ENCODE measurements at regions not wholly inside any gene's neighbourhood (a gene's known extent, or its start where the extent isn't known, plus 50 kb on each side); places are given as distances from the start of the nearest gene placed in this dataset.

GRCh38 chr9:14031810-14032209 lies 282.1 kb downstream of the NFIB start:
- DNase-seq = no peak

GRCh38 chr9:14031060-14031414 lies 282.9 kb downstream of the NFIB start:
- DNase-seq = no peak

GRCh38 chr9:14030375-14031059 lies 283.4 kb downstream of the NFIB start:
- no peak for DNase-seq

DNA sequence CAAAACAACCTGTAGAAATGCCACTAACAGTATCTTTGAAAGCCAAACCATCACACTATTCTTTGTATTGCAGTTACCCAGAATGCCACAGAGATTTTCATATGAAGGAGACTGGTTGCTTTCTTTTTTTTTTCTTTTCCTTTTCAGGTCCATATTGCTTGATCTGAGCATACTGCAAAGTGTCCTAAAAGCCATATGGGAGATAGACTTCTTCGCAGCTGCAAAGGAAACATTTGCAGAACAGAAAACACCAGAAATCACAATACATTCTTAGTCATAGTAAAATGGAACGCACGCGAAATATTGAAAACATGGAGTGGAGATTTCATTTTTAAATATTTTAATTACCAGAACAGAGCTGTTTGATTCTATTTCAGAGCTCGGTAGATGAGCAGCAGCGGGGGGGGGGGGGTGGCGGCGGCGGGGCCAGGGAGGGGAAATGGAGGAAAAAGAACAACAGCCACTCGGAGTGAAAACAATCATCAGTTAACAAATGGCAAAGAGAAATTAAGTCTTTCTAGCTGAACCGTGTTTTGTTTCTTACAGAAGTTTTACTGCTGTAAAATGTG lies 284.1 kb downstream of the NFIB start:
- DNase-seq = no peak

GRCh38 chr9:14027116-14027800 lies 286.7 kb downstream of the NFIB start:
- no peak for DNase-seq

GRCh38 chr9:14025741-14026140 lies 288.2 kb downstream of the NFIB start:
- DNase-seq = no peak

DNA sequence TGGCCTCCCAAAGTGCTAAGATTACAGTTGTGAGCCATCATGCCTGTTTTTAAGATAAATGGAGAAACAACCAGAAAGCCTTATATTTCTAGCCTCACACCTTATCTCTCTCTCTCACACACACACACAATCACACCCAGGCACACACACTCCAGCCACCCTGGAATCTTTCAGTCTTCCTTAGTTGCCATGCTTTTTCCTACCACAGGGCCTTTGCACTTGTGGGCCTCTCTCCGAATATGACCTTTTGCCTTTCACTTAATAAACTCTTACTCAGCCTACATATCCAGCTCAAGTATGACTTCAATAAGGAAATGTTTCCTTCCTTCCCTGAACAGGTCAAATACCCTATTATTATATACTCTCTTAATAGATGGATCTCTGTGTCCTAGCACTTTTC lies 290.7 kb downstream of the NFIB start:
- DNase-seq = no peak

DNA sequence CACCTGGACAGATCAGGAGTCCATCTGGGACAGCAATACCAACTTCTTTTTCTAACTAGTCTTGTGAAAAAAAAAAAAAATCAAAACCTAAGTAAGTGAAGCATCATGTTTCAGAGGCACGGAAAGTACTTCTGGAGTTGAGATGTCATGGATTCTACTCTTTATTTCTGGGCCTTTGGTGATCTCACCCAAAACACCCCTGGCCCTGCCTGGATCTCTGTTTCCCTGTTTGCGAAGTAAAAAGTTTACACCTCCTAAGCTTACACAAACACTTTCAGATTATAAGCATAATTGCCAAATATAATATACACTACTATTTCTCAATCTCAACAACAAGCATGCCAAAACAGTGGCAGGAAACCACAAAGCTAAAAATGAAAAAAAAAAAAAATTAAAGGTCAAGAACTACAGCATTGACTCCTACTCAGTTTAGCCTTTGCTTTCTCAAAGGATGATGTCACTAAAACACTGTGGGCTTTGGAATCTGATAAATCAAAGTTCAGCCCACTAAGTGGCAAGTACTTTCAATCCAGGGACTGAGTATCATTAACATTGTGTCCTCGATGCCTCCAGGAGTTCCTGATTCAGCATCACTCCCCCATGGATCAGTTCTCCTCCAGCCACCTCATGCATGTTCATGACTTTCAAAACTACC lies 291.9 kb downstream of the NFIB start:
- no peak for DNase-seq

DNA sequence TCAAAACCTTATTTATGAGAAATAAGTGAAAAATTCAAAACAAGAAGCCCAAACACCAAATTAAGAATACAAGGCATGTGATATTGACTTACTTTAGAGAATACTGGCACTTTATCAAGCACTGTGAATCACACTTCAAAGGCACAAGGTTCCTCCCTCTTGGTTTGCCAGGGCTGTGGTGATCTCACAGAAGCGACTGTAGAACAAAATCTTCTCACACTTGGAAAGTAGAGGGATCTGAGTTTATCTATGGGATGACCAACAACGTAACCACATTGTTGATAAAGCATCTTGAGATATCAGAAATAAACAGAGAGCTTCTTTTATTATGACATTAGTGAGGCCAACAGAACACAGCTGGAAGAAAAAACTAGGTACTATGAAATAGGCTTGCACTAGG lies 295.9 kb downstream of the NFIB start:
- DNase-seq = no peak

GRCh38 chr9:14014744-14015143 lies 299.2 kb downstream of the NFIB start:
- DNase-seq = no peak

- DNase-seq = peak in 2 of 58 donors; percentile 6 to 19
These were observed 299.7 kb downstream of the NFIB start for GRCh38 chr9:14014218-14014617.

DNA sequence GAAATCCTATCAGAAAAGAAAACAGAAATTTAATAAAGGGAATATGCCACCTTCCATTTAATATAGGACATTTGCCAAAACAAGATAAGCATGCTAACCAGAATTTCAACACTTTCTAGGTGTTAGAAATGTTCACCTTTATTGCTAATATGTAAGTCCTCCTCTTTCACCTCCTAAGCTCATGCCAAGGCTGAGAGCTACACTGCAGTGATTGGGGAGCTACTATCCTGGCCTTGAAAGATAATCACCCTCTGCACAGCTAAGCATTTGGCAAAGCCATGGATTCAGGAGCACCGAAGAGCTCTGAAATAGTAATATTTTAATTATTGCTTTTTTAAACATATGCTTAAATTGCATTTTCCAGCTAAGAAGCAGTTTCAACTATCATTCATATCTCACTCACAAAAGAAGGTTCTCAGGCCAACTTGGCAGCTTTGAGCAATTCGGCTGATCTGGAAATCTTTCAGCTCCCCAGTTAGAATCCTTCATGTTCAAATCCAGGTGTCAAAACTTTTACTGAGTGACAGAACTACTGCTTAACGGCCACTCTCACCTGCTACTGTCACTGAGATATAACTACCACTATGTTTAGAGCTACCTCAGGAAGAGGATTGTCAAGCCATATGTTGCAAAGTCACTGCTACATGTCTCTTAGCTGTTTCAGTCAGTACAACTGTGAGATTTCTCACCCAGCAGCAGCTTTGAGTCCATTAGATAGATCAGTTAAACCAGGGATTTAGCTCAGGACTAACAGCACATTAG lies 302.0 kb downstream of the NFIB start:
- no peak for DNase-seq

DNA sequence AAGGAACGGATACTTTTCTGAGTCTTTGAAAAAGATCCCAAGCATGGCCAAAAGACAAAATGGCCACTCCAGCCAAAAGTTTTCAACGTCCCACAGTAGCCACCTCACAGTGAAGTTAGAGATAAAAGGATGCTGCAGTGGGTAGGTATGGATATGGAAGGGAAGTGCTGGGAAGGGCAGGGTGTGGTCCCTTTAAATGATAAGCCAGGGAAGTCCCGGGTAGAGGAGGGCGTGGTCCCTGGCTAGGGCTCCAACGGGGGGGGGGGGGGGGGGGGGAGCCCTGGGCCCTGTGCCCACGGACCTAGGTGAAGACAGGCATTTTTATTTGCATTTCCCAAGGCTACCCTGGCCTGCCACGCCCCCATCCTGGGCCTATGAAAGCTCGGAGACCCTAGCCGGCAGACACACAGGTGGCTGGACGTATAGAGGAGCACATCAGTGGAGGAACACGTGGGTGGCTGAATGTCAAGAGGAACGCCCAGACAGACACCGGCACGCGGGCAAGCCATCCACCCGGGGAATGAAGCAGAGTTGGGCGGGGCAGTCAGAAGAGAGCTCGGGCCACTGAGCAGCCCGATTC lies 306.7 kb downstream of the NFIB start:
- DNase-seq = no peak

DNA sequence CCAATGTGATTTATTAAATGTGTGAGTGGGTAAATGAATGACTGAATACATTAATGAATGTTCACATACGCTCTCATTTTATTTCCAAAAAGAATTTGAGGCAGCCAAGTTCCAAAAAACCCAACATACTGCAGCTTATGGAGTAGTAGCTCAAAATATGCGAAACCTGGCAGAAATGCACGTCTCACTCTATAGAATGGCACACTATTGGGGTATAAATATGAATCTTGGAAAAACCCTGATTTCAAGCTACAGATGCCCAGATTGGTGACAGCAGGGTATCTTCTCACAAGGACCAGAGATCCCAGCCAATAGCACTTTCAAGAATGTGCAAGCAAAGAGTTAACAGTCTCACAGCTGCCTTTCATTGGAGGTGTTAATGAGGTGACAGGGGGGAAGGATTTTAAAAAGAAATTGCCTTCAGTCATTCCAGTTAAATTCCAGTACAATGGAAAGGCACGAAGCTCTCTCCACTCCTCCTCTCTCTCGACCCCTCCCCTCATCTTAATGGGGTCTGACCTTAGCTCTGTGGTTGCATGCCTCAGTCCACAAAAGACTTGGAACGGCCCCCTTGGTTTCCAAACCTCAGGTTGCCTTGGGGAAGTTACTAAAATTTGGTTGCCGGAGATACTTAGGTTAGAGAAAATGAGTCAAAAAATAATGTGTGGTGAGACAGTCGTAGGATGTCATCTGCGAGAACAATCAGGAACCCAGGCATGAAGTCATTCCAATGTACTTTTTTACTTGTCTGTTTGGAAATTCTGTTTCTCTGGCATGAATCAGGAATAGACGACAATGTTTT lies 307.4 kb downstream of the NFIB start:
- peak in 3 of 58 donors; percentile 4 to 21 (median 6) for DNase-seq

- DNase-seq = no peak
These were observed 309.8 kb downstream of the NFIB start for GRCh38 chr9:14004110-14004509.

DNA sequence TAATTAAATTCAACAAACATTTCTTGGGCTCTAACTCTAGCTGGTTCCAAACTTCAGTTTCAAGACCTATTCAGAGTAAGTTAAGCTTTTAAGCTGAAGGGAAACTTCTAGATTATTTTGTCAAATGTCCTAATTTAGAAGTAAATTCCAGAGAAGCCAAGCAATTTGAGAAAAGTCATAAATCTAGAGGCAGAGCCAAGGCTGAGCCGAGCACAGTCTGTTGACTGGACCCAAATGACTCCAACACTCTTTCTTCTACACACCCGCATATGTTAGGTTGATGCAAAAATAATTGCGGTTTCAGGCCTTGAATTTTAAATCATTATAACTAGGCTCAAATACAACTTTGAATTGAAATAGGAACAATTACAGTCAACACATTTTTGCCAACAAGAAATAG lies 319.7 kb downstream of the NFIB start:
- DNase-seq = no peak

DNA sequence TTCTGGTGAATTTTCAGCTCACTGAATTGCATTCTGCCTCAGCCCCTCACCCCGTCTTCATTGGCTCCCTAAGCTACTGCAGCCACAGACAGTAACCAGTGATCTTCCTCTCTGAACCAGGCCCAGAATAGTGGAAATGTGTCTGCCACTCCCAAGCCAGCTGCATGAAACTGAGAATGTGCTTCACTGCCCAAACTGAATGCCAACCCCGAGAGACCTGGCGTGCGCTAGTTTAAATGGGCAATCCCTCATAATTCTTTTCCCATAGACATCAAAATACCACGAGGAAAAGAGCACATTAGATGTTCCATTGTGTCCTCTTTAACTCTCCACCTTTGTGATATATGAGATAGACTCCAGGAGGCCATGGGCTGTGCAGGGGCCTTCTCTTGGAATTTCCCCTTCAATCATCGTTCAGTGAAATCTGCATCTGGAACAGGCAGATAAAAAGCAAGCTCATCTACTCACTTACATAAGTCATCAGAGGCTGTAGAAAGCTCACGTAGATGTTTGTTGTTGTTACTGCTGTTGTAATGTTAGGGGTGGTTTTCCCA lies 320.2 kb downstream of the NFIB start:
- no peak for DNase-seq

DNA sequence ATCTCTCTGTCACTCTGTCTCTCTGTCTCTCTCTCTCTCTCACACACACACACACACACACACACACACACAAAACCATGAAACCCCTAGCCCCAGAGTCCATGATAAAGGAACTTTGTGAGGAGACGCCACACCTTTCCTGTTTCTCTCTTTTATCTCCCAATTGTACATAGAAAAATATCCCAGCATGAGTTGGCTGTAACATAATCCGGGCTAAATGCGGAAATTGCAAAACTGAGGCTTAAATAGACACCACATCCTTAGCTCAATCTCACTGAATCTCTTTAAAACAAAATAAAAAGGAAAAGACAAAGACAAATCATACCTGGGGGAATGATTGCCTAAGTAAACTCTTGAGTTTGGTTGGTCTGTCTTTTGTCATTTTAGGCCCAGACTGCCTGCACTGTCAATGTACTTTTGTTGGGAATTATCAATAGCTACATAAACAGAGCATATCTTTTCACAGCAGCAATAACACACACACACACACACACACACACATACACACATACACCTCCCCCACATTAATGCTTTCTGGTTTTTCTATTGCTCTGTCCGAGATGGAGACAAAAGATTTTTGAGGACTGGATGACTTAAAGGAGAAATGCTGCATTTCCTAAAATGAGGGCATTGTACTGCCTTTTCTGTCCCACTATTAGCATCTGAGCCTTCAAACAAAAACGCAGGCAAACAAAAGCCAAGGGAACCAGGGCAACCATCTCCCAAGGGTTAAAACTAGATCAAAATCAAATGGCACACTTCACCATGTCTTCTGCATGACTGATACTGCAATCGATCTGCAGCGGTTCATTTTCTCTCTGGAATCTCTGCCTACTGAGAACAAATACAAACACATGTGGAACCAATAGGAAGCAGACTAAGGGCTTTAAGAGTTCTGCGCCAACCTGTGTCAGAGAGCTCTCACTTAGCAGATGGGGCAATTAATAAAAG lies 321.5 kb downstream of the NFIB start:
- no peak for DNase-seq

DNA sequence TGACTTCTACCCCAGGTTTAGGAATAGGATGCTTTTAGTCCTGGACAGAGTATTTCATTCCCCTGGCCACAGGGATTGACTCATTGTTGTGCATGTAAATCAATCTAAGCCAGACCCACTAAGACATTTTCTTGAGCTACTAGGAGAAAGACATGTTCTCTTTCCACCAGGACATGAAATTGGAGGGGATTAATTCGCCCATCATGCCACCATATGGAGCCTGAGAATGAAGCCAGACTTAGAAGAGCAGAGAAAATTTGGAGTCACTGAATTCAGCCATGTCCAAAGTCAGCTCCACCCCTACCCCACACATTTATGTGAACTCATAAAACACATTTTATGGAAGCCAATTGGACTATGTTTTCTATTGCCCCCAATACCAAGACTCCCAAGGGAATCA lies 322.5 kb downstream of the NFIB start:
- no peak for DNase-seq

Measured in anterior cingulate cortex (tissue), 58 donors.